Esophagus muscularis mucosa (tissue), 4 donors: ENCODE measurements at regions not wholly inside any gene's neighbourhood (a gene's known extent, or its start where the extent isn't known, plus 50 kb on each side); places are given as distances from the start of the nearest gene placed in this dataset.

ENCODE experiments used
- DNase-seq: peaks from one replicate; pipeline ENCODE4 v3.0.0-alpha.2; 2017; ENCODE audit errors: extremely low spot score
- H3K27ac ChIP-seq, 4 donors: fragments of 200-600 bp; sonication (generic); replicated peaks in 1 of 4; 1 replicate in 3 of 4; 2 replicates in 1 of 4; pipeline ENCODE4 v1.5.1; 2016 to 2019; ENCODE audit warnings: mild to moderate bottlenecking in 1 of 4
- H3K27me3 ChIP-seq, 4 donors: fragments of 200-600 bp; sonication (generic); one replicate each; pipeline versions ENCODE4 v1.5.1 to v1.6.0; 2016 to 2019
- H3K36me3 ChIP-seq, 4 donors: fragments of 200-600 bp; sonication (generic); one replicate each; pipeline ENCODE4 v1.5.1; 2016 to 2019
- H3K4me1 ChIP-seq, 4 donors: fragments of 200-600 bp; sonication (generic); one replicate each; pipeline ENCODE4 v1.5.1; 2016 to 2019
- H3K4me3 ChIP-seq, 4 donors: fragments of 200-600 bp; sonication (generic); 1 replicate in 2 of 4; 2 replicates in 2 of 4; pipeline ENCODE4 v1.5.1; 2016 to 2019; ENCODE audit warnings: mild to moderate bottlenecking in 4 of 4, moderate library complexity in 1 of 4
- H3K9me3 ChIP-seq, 4 donors: fragments of 200-600 bp; sonication (generic); 1 replicate in 3 of 4; 2 replicates in 1 of 4; pipeline ENCODE4 v1.5.1; 2016 to 2019
- CTCF ChIP-seq, 3 experiments: fragments of 200-600 bp in 2 of 3; fragments of 450-650 bp in 1 of 3; sonication (generic) in 2 of 3; IDR thresholded peaks; one replicate each; pipeline ENCODE4 v1.5.1; 2017 to 2019; ENCODE audit warnings: antibody characterized with exemption in 3 of 3, mild to moderate bottlenecking in 2 of 3, moderate library complexity in 1 of 3
- EP300 ChIP-seq: sonication (generic); formaldehyde crosslinking; IDR thresholded peaks from one replicate; pipeline ENCODE4 v1.6.1; 2017; ENCODE audit warnings: antibody characterized with exemption
- POLR2A ChIP-seq: fragments of 450-650 bp; IDR thresholded peaks from one replicate; pipeline ENCODE4 v1.6.1; 2017; ENCODE audit warnings: antibody characterized with exemption, moderate library complexity, mild to moderate bottlenecking, low read depth
- POLR2AphosphoS5 ChIP-seq, 2 donors: sonication (generic); formaldehyde crosslinking; IDR thresholded peaks; one replicate each; pipeline ENCODE4 v1.6.1; 2017; ENCODE audit warnings: antibody characterized with exemption in 2 of 2
- WGBS: methylation state at CpG from one replicate; pipeline ENCODE4 v1.1.5; 2018; 5-methylcytosine and 5-hydroxymethylcytosine counted together
- intact Hi-C: fragments of 100-400 bp; cut with DNase I; formaldehyde crosslinking; loops from one replicate; pipeline ENCODE4 v1.15.1; 2023

GRCh38 chr12:39047539-39048262 lies 142.3 kb upstream of the CPNE8 start:
- H3K27me3 ChIP-seq, result no peaks in the 10 kb centered on the region
- WGBS, result 78% methylated on average over 8 of the region's 8 CpGs
- H3K4me3 ChIP-seq, result no peak overlapping the region
- H3K4me1 ChIP-seq, result peaks cover 0 to 7% (median 0%) of the 10 kb centered on the region in 4 donors
- no peak overlapping the region for H3K27ac ChIP-seq
- DNase-seq, result no peak
- intact Hi-C loops, result no loop called here
- no peaks in the 10 kb centered on the region for H3K9me3 ChIP-seq
- TF ChIP-seq POLR2A (no peak), EP300 (no peak), POLR2AphosphoS5 (IDR thresholded peaks at IDR 0.05) (no peak), CTCF (IDR thresholded peaks at IDR 0.05) (no peak)
- no peaks in the 10 kb centered on the region for H3K36me3 ChIP-seq

- H3K36me3 ChIP-seq, result no peaks in the 10 kb centered on the region
- no peak overlapping the region for H3K4me3 ChIP-seq
- no peak for DNase-seq
- WGBS, result 63% methylated on average over 3 of the region's 3 CpGs
- no peak overlapping the region for H3K27ac ChIP-seq
- no peaks in the 10 kb centered on the region for H3K27me3 ChIP-seq
- intact Hi-C loops, result no loop called here
- H3K9me3 ChIP-seq, result no peaks in the 10 kb centered on the region
- no peak for TF ChIP-seq CTCF (IDR thresholded peaks at IDR 0.05)
- no peak for TF ChIP-seq POLR2AphosphoS5 (IDR thresholded peaks at IDR 0.05)
- TF ChIP-seq POLR2A, result no peak
- no peak for TF ChIP-seq EP300
- peaks cover 0 to 7% (median 0%) of the 10 kb centered on the region in 4 donors for H3K4me1 ChIP-seq
Measured at GRCh38 chr12:39044754-39045153, 139.4 kb upstream of the CPNE8 start.

GRCh38 chr12:39043424-39043822 lies 138.0 kb upstream of the CPNE8 start:
- 44% methylated on average over 2 of the region's 2 CpGs for WGBS
- H3K4me3 ChIP-seq, result no peak overlapping the region
- no peak overlapping the region for H3K27ac ChIP-seq
- DNase-seq, result no peak
- H3K4me1 ChIP-seq, result peaks cover 0 to 7% (median 0%) of the 10 kb centered on the region in 4 donors
- intact Hi-C loops, result no loop called here
- H3K9me3 ChIP-seq, result no peaks in the 10 kb centered on the region
- H3K36me3 ChIP-seq, result no peaks in the 10 kb centered on the region
- no peaks in the 10 kb centered on the region for H3K27me3 ChIP-seq
- no peak for TF ChIP-seq POLR2A

- WGBS, result 80% methylated on average over 2 of the region's 2 CpGs
Measured at GRCh38 chr12:39040275-39040674, 134.9 kb upstream of the CPNE8 start.

GRCh38 chr12:39037115-39037514 lies 131.7 kb upstream of the CPNE8 start:
- intact Hi-C loops, result no loop called here
- no peaks in the 10 kb centered on the region for H3K27me3 ChIP-seq
- WGBS, result 65% methylated on average over 2 of the region's 2 CpGs
- no peak overlapping the region for H3K4me3 ChIP-seq
- no peak for DNase-seq
- H3K36me3 ChIP-seq, result no peaks in the 10 kb centered on the region
- no peak for TF ChIP-seq POLR2AphosphoS5 (IDR thresholded peaks at IDR 0.05)
- TF ChIP-seq CTCF (IDR thresholded peaks at IDR 0.05), result no peak
- no peak for TF ChIP-seq POLR2A
- no peak for TF ChIP-seq EP300
- no peaks in the 10 kb centered on the region for H3K9me3 ChIP-seq
- H3K27ac ChIP-seq, result no peak overlapping the region
- no peaks in the 10 kb centered on the region for H3K4me1 ChIP-seq

More at GRCh38 chr12:39040275-39040674, 134.9 kb upstream of the CPNE8 start:
- Histone ChIP-seq H3K4me1 (peaks cover 0 to 7% (median 0%) of the 10 kb centered on the region in 4 donors), H3K9me3 (no peaks in the 10 kb centered on the region), H3K36me3 (no peaks in the 10 kb centered on the region), H3K4me3 (no peak overlapping the region), H3K27ac (no peak overlapping the region), H3K27me3 (no peaks in the 10 kb centered on the region)
- DNase-seq, result no peak
- intact Hi-C loops, result no loop called here
- TF ChIP-seq CTCF (IDR thresholded peaks at IDR 0.05) (no peak), POLR2AphosphoS5 (IDR thresholded peaks at IDR 0.05) (no peak), EP300 (no peak), POLR2A (no peak)
